Colonic mucosa (tissue), 4 donors: ENCODE measurements at regions not wholly inside any gene's neighbourhood (a gene's known extent, or its start where the extent isn't known, plus 50 kb on each side); places are given as distances from the start of the nearest gene placed in this dataset.

Source experiments
- DNase-seq: peaks from one replicate; pipeline ENCODE4 v3.0.0-alpha.2; 2020
- H3K27ac ChIP-seq: fragments of 200-600 bp; one replicate; pipeline ENCODE4 v1.8.0; 2021
- H3K27me3 ChIP-seq: fragments of 200-600 bp; one replicate; pipeline ENCODE4 v1.8.0; 2021
- H3K36me3 ChIP-seq: fragments of 200-600 bp; one replicate; pipeline ENCODE4 v1.8.0; 2021
- H3K4me1 ChIP-seq: fragments of 200-600 bp; one replicate; pipeline ENCODE4 v1.8.0; 2021; ENCODE audit warnings: mild to moderate bottlenecking
- H3K4me3 ChIP-seq: fragments of 200-600 bp; one replicate; pipeline ENCODE4 v1.8.0; 2021
- H3K9ac ChIP-seq, 2 donors: one replicate each; pipeline ENCODE4 v1.7.0; 2013; ENCODE audit warnings: control low read depth in 2 of 2, low read depth in 2 of 2, low read length in 2 of 2
- H3K9me3 ChIP-seq: fragments of 200-600 bp; one replicate; pipeline ENCODE4 v1.8.0; 2021
- CTCF ChIP-seq: fragments of 200-600 bp; IDR thresholded peaks from one replicate; pipeline ENCODE4 v1.8.0; 2022; ENCODE audit warnings: antibody characterized with exemption, mild to moderate bottlenecking
- intact Hi-C: fragments of 100-400 bp; cut with DNase I; formaldehyde crosslinking; loops from one replicate; pipeline ENCODE4 v1.14.1; 2022
- donor health status: healthy.
- donor health status: DM: no; HTN: no; CAD: no.
- donor health status: DM: no; HTN: no; CAD: no.

GRCh38 chr6:140874066-140874465 lies 1258.7 kb upstream of the GJE1 start:
- no peak overlapping the region for H3K9ac ChIP-seq
- no peak for DNase-seq
- no peaks in the 10 kb centered on the region for H3K4me1 ChIP-seq
- no peaks in the 10 kb centered on the region for H3K9me3 ChIP-seq
- no peak overlapping the region for H3K4me3 ChIP-seq
- TF ChIP-seq CTCF = no peak
- no peaks in the 10 kb centered on the region for H3K27me3 ChIP-seq
- intact Hi-C loops = no loop called here
- no peak overlapping the region for H3K27ac ChIP-seq
- H3K36me3 ChIP-seq = no peaks in the 10 kb centered on the region

- no peaks in the 10 kb centered on the region for H3K4me1 ChIP-seq
- DNase-seq = no peak
- intact Hi-C loops = no loop called here
- no peak for TF ChIP-seq CTCF
- H3K36me3 ChIP-seq = no peaks in the 10 kb centered on the region
- no peak overlapping the region for H3K27ac ChIP-seq
- no peak overlapping the region for H3K9ac ChIP-seq
- no peak overlapping the region for H3K4me3 ChIP-seq
- no peaks in the 10 kb centered on the region for H3K9me3 ChIP-seq
- H3K27me3 ChIP-seq = no peaks in the 10 kb centered on the region
Measured at GRCh38 chr6:140872885-140873284, 1259.8 kb upstream of the GJE1 start.

GRCh38 chr6:140871911-140872310 lies 1260.8 kb upstream of the GJE1 start:
- Histone ChIP-seq H3K9me3 (no peaks in the 10 kb centered on the region), H3K27me3 (no peaks in the 10 kb centered on the region), H3K9ac (no peak overlapping the region), H3K4me1 (no peaks in the 10 kb centered on the region), H3K36me3 (no peaks in the 10 kb centered on the region), H3K27ac (no peak overlapping the region), H3K4me3 (no peak overlapping the region)
- intact Hi-C loops = no loop called here
- no peak for TF ChIP-seq CTCF
- DNase-seq = no peak

GRCh38 chr6:140867336-140867735 lies 1265.4 kb upstream of the GJE1 start:
- intact Hi-C loops = no loop called here
- H3K9ac ChIP-seq = no peak overlapping the region
- no peak for DNase-seq

GRCh38 chr6:140858381-140858971 lies 1274.2 kb upstream of the GJE1 start:
- intact Hi-C loops = no loop called here
- Histone ChIP-seq H3K27me3 (no peaks in the 10 kb centered on the region), H3K36me3 (no peaks in the 10 kb centered on the region), H3K27ac (no peak overlapping the region), H3K9me3 (no peaks in the 10 kb centered on the region), H3K4me3 (no peak overlapping the region), H3K9ac (no peak overlapping the region), H3K4me1 (no peaks in the 10 kb centered on the region)
- no peak for TF ChIP-seq CTCF
- DNase-seq = no peak

More at GRCh38 chr6:140867336-140867735, 1265.4 kb upstream of the GJE1 start:
- Histone ChIP-seq H3K36me3 (no peaks in the 10 kb centered on the region), H3K27ac (no peak overlapping the region), H3K27me3 (no peaks in the 10 kb centered on the region), H3K4me3 (no peak overlapping the region), H3K4me1 (no peaks in the 10 kb centered on the region), H3K9me3 (no peaks in the 10 kb centered on the region)
- no peak for TF ChIP-seq CTCF
